Activated CD4-positive, alpha-beta T cell treated with anti-CD3 and anti-CD28 coated beads, Interleukin-2, Interleukin-6, amounts not matched to agents 100 ng/mL and 50 ng/mL, durations not matched to agents 16 hours and 8 hours (primary cell): ENCODE measurements at regions not wholly inside any gene's neighbourhood (a gene's known extent, or its start where the extent isn't known, plus 50 kb on each side); places are given as distances from the start of the nearest gene placed in this dataset.

Experiments used
- DNase-seq: peaks from one replicate; pipeline ENCODE4 v3.0.0-alpha.2; 2020

DNA sequence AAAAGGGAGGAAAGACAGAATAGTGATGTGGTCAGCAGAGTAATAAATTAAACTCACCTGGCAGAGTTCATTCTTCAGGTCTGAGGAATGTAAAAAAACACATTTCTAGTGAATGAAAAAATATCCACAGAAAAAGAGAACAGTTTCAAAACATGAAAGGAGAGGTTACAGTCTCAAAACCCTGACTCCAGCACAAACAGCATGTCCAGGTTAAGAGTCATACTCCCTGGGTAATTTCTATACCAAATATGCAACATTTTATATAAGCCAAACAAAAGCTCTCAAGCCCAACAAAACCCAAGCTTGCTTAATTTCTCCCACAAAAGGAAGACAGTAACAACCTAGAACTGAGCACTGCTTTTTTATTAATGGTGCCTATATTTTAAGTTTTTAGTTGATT, 173.0 kb downstream of the NTMT2 start:
- DNase-seq, result no peak

DNA sequence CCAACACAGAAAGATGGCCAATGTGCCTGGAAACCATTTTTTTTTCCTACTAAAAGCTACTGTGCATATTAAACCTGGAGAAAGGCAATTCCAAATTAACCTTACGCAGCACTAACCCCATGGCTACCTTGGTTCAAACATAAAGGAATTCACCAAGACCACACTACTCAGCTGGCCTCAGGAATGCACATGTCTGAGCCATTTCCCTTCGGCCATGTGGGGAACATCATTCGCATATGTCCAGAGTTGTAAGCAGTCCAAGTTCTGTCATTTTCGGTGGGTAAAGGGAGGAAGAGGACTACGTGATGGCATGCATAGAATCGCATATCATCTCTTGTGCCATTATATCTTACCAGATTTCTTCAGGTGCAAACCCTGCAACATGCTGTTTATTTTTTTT, 175.4 kb downstream of the NTMT2 start:
- no peak for DNase-seq

DNA sequence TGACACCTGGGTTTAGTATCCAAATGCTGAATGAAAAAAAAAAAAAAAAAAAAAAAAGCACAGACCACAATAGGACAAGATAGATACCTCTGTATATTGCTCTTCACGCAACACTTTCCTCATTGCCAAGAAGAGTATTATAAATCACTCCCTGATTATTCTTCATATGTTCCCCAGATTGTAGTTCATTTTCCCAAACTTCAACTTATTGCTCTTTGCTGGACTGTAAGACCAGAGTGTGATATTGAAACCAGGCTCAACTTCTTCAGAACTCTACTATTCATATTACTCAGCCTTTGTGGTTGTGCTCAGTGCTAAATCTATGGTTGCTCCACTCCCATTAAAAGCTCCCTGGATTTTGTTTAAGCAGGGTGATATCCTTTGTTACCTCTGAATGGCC, 180.4 kb downstream of the NTMT2 start:
- no peak for DNase-seq

DNA sequence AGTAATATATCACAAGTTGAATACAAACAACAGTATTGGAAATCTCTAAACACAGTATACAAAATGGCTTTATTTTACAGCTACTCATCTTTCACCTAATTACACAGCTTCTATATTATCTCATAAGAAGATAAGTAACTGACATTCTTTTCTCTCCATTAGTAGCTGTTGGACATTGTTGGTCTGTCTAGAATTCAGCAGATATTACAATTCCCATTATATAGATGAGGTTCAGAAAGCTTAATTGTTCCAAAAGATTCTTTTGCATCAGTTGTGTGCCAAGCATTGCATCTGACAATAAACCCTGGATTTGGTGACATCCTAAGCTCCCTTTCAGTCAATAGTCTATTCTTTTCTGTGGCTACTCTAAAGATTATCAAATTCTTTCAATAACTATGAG, 187.0 kb downstream of the NTMT2 start:
- DNase-seq, result no peak

DNA sequence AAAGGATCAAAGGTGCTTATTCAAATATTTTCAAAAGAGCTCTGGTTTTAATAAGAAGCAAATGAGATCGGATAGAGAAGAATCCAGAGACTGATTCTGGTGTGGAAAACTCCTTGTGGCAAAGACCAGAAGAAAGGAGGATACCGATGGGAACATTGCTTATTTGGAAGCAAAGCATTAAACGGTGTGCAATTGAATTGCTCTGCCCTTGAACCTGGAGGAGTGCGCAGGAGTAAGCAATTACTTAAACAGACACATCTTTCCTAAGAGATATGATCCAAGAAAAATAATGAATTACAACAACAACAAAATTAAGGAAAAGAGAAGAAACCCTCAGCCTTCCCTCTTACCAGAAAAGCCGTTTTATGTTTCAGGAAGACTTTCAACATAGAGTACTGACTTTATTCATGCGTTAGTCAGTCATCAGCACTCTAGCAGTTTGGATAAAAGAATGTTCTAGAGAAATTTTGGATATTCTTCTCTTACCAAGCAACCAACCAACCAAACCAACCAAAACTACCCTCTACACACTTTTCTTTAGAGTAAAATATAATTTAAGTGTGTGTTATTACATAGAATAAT, 191.7 kb downstream of the NTMT2 start:
- DNase-seq, result no peak

DNA sequence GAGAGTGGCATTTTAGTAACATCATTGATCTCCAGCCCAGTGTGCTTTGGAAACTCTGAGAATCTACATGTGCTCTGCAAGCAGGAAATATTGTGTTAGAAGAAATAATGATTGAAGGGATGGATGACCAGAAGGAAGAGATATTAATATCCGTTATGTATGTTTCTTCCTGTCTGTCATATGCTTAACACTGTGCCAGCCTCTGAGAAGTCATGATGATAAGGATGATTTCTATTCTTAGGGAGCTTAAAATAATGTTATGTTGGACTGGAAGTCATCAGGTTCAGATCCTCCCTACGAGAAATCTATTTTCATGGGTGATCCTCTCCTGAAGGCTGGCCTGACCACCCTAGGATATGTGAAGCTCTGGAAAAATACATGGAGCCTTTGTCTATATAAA, 192.4 kb upstream of the GORAB start:
- DNase-seq, result no peak

DNA sequence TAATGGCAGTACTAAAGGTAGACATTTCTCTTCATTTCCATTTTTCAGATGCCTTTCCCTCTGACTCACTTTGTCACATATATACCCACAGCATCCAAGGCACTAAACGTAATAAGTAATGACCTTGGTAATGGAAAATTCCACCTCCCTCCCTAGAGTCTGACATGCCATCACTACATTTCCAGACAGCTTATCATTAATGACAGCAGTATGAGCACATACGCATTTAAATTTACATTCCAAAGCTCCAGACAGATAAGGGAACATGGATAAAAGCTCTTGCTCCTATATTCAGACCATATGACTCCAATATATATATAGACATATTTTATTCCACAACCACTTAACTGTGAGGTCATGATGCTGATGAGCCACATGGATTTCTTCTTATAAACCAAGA, 191.7 kb upstream of the GORAB start:
- DNase-seq, result no peak

DNA sequence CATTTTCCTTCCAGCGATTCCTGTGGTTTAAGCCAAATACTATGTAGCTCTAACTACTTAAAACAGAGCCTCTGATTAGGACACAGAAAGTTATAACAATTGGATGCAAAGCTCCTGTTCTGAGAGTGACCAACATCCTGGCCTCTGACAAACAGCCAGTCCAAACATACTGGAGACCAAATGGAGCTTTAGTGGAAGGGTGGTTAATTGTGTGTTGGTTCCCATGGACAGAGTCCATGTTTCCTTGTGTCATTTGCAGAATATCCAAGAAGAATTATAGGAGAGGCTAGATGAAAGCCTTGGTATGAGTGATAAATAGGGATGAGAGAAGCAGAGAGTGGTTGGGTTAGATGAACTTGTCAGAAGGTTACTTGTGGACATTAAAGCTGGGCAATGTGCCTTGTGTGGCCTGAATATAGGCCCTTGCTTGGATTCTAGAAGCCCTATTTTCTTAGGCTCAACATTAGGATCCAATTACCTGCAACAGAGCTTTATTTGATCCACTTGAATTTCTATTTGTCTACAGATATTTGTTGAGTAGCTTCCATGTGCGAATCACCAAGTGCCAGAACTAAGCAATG, 180.5 kb upstream of the GORAB start:
- no peak for DNase-seq

DNA sequence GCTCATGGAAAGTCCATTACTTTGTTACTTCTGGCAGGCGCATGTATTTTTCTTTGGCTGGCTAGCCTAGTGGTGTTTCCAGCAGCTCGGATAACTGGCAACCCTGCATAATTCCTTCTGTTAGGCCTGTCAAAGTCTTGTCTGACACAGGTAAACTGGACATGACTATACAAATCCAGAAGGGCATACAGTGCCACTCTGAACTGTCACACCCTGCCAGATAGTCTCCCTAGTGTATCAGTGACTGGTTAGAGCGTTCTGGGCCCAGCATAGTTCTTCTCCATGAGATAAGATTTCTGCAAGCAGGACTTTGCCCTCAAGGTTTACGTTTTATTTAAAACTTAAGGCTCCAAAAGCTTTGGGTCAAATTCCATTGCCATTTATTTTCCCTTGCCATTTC, 177.7 kb upstream of the GORAB start:
- no peak for DNase-seq

DNA sequence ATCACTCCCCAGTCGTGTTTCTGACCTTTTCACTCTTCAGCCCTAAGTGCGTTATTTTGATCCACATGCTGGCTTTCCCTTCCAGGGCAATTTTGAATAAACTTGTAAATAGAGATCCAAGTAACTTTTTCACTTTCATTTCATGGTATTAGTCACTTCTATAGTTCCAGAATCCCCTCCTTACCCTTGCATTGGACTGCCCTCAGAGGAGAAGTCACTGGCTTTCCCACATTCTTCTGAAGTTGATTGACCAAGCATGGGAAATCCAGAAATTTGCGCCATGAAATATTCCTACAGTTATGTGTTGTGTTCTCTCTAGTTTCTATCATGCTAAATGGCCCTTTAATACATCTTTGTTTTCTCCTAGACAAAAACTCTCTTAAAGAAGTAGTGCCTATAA, 177.3 kb upstream of the GORAB start:
- no peak for DNase-seq

DNA sequence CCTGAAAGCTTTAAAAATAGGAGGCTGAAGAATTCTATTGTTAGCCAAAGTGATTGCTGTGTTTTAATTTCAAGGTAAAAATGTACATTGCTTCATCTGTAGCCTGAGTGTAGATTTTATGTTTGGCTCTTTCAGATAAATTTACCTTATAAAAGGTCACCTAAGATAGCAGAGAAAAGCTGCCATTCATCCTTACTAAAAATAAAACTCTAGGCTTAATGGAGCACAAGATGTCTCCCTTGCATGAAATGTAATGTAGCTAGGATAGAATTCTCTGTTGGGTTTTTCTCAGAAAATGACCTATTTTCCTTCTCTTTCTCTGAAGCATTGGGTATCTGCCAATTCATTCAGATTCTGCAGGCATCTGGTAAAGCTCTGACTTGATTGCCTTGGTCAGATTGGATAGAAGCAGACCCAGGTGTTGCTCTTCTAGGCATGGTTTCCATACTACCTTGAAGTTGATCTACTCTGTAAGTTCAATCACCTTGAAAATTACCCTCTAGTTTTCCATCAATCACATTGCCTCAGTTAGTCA, 176.6 kb upstream of the GORAB start:
- DNase-seq, result no peak

DNA sequence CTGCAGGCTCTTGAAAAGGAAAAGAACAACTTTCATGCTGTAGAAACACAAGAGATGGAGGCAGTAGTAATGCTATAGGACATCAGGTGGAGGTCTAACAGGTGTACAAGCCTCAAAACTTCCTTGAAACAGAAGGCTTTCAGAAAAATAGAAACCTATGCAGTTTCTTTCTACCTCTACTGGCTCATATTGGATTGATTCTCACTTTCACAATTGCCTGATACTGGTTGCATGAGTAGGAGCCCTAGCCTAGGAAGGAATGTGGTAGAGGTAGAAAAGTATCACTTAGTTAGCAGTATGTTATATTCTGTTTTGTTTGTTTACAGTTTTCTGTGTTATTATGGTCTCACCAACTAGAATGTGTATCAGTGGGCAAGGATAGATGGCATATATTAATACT, 175.4 kb upstream of the GORAB start:
- DNase-seq, result no peak

DNA sequence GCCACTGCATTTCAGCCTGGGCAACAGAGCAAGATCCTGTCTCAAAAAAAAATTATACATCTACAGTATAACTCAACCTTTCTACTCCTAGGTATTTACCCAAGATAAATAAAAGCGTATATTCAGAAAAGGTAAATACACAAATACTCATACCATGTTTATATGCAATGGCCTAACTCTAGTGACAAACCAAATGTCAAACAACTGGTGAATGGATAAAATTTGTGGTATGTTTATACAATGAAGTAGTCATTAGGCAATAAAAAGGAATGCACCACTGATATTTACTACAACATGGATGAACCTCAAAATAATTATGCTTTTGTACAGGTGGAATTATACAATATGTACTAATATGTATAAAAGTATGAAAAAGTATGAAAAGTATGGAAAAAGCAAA, 174.2 kb upstream of the GORAB start:
- DNase-seq, result no peak

DNA sequence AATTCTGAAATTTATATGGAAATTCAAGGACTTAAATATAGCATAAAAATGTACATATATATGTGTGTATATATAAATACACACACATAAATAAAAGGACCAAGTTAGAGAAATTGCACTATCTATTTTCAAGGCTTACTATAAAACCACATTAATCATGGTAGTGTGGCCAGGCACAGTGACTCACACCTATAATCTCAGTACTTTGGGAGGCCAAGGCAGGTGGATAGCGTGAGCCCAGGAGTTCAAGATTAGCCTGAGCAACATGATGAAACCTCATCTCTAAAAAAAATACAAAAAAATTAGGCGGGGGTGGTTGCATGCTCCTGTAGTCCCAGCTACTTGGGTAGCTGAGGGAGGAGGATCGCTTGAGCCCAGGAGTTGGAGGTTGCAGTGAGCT, 171.4 kb upstream of the GORAB start:
- DNase-seq, result no peak

DNA sequence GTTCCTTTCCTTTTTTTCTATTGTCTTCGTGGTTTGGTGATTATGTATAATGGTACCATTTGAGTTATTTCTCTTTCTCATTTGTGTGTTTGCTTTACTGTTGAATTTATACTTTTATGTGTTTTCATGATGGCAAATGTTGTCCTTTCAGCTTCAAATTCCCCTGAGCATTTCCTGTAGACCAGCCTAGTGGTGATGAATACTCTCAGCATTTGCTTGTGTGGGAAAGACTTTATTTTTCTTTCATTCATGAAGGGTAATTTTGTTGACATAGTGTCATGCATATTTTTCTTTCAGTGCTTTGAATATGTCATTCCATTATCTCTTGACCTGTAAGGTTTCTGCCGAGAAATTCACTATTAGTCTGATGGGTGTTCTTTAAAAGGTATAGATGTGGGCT, 166.6 kb upstream of the GORAB start:
- DNase-seq, result no peak

DNA sequence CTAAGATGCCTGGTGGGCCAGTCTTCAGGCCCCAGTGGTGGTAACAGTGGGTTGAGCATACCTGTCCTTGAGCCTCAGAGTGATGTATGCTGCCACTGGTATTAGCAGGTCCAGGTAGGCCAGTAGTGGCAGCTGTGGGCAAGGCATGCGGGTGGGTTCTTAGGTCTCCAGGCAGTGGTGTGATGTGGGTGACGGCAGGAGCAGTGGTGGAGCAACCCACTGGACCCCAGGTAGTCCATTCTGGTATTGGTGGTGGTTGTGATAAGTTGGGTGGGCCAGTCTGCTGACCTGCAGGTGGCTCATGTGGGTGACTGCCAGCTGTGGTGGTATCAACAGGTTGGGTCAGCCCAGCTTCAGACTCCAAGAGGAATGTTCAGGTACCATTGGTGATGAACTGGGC, 165.0 kb upstream of the GORAB start:
- no peak for DNase-seq

DNA sequence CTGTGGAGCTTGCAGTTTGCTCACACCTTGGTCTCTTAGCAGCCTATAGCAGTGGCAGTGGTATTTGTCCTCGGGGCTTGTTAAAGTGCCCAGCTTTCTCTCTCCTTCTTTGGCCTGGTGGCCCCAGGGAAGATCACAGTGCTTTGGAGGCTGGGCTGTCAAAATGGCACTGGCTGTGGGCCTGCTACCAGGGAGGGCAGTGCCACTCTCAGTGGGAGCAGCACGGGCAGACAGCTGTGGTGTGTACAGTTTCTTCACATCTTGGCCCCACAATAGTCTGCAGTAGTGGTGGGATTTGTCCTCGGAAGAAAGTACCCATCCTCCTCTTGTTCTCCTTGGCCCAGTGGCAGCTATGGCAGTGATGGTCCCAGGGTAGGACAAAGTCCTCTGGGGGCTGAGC, 164.4 kb upstream of the GORAB start:
- no peak for DNase-seq

DNA sequence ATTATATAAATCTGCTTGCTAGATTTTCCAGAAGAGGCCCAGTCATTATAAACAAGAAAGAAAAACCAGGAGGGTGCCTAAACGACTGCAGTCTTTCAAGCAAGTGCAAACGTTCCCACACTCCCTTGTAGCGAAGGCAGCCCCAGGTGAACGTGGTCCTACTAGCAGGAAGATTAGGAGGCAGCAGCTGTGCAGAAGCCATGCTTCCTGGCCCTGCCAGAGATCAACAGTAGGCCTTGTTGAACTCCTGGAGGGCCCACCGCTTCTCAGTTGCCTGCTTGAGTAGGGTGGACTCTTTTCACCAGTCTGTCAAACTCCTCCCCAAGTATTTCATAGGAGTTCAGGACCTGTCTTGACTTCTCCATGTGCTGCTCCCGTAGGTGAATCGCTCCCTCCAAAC, 163.0 kb upstream of the GORAB start:
- DNase-seq, result no peak

DNA sequence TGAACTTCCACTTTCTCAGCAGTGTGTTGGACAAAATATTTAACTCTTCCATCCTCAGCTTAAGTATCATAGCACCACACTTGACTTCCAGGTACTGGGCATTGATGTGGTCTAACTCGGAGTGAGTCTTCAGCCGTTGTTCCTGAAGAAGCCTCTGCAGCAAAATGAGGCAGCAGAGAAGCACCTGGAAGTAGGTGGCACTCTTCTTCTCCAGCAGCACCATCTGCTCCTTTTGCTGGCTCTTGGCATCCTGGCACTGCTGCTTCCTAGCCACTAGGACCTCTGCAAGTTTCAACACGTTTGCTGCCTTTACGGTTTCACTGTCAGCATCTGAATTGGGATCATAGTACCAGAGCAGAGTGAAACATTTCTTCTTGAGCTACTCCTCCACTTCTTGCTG, 162.5 kb upstream of the GORAB start:
- no peak for DNase-seq

DNA sequence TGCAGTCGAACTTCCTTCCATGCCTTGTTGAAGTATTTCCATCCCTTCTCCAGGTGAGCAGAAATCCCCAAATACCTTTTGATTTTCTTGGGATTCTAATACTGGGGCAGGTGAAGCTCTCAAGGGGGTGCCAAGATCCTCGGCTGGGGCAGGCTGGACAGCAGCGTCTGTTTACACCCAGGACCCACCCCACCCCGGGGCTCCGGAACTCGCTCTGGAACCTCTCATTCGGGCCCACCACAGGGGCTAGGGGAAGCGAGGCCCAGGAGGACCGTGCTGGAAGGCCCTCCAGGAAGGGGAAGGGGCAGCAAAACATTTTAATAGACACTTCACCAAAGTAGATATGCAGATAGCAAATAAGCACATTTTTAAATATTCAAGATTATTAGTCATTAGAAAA, 161.9 kb upstream of the GORAB start:
- DNase-seq, result no peak

DNA sequence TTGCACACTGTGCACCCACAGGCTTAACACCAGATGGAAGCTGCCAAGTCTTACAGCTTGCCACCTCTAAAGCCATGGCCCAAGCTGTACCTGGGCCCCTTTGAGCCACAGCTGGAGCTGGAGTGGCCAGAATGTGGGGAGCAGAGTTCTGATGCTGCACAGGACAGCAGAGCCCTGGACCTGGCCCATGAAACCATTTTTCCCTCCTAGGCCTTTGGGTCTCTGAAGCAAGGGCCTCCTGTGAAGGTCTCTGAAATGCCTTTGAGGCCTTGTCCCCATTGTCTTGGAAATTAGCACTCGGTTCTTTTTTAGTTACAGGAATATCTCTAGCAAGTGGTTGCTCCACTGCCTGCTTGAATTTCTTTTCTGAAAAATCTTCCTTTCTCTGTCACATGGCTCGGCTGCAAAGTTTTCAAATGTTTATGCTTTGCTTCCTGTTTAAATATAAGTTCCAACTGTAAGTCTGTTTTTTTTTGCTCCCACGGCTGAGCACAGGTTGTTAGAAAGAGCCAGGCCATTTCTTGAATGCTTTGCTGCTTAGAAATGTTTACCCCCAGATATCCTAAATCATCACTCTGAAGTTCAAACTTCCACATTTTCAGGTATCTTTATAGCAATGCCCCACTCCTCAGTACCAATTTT, 156.8 kb upstream of the GORAB start:
- DNase-seq, result no peak

DNA sequence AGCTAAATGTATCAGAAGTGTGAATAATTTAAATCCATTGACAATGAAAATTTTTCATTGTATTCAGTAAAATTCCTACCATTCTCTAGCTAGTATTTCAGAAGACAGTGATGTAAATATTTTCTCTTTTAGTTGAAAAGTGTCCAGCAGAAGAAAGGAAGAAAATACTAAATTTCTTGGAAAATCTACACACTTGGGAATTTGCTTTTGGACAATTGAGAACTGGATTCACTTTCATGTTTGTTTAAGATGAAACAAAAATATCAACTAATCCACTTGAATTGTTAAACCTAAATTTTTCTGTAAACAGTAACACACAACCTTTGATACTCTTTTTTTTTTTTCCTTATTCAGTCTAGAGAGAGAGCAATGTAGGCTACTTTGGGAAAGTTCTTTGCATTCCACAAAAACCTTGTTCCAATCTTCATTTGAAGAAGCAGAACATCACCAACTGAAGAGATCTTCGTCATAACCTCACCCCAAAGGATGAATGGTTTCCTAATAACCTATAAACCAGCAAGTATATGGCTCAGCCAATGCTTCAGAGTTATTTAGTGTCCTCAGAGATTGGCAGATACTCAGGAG, 155.1 kb upstream of the GORAB start:
- no peak for DNase-seq

DNA sequence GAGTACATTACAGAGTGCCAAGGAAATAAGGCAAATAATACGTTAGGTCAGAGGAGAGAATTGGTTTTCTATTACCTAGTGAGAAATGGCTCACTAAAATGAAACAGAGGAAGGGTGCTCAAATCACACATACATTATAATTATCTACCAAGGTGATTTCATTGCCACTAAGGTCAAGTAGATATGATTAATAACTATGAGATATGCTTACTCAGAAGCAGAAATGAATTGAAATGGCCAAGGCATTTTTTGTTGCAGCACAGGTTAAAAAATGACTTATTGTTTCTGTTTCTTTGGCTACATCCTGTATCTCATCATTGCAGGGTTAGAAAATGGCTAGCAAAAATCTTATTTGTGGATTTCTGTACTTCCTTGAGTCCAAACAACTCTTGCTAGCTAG, 154.5 kb upstream of the GORAB start:
- DNase-seq, result no peak

DNA sequence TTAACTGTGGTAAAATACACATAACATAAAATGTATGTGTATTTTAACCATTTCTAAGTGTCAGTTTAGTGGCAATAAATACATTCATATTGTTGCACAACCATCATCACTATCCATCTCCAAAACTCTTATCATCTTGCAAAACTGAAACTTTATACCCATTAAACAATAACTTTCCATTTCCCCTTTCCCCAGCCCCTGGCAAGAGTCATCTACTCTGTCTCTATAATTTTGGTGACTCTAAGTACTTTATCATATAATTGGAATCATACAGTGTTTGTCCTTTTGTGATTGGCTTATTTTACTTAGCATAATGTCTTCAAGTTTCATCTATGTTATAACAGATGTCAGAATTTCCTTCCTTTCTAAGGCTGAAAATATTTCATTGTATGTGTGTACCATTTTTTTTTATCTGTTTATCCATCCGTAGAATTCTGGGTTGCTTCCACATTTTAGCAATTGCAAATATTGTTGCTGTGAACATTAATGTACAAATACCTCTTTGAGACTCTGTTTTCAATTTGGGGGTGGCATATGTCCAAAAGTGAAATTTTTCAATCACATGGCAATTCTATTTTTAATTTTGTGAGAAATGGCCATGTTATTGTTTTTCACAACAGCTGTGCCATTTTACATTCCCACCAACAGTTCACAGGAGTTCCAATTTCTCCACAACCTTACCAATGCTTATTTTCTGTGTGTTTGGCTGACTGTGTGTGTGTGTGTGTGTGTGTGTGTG, 153.9 kb upstream of the GORAB start:
- DNase-seq, result no peak
